ENCODE measurements at regions not wholly inside any gene's neighbourhood (a gene's known extent, or its start where the extent isn't known, plus 50 kb on each side); places are given as distances from the start of the nearest gene placed in this dataset.

DNA sequence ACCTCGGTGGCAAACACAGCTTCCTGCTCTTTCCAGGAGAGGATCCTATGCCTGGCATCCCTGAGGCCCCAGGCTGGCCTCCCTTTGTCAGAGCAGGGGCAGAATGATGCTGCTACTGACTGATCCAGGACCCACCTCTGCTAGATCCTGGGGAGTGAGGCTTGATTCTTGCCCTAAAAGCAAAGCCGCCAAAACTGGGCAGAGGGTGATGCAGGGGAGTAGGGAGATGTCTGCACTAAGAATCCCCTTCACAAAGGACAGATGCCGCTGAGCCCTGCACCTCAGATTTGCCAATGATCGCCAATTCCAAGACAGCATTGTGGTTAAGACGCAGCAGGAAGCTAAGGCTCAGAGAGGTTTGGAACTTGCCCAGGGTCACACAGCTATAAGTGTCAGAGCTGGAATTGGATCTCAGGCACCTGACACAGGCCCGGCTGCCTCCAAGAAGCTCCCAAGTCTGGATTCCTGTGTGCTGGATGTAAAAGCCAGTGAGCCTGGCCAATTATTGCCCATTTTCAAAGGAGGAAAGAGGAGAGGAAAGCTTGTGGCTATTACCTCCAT, 60.7 kb upstream of the TNRC6C start:
- H3K4me1 ChIP-seq (ENCODE audit: control insufficient read depth, insufficient read depth, low read length), result no peaks in the 10 kb centered on the region
- no peak overlapping the region for H3K9ac ChIP-seq (ENCODE audit: low read length in 2 of 2)
- no peak overlapping the region for H3K27ac ChIP-seq (ENCODE audit: low read length)
- no peaks in the 10 kb centered on the region for H3K9me3 ChIP-seq (ENCODE audit: control insufficient read depth in 2 of 2, low read length in 2 of 2)
- H3K27me3 ChIP-seq (ENCODE audit: control insufficient read depth in 1 of 2, insufficient read depth in 2 of 2, low read length in 2 of 2), result no peaks in the 10 kb centered on the region
- H3K36me3 ChIP-seq (ENCODE audit: control insufficient read depth in 2 of 2, insufficient read depth in 2 of 2, low read length in 2 of 2), result no peaks in the 10 kb centered on the region
- no peak overlapping the region for H3K4me3 ChIP-seq (ENCODE audit: low read length in 2 of 2)

GRCh38 chr17:77898521-77899434, 59.7 kb upstream of the TNRC6C start:
- no peak overlapping the region for H3K9ac ChIP-seq (ENCODE audit: low read length in 2 of 2)
- no peak overlapping the region for H3K4me3 ChIP-seq (ENCODE audit: low read length in 2 of 2)
- H3K36me3 ChIP-seq (ENCODE audit: control insufficient read depth in 2 of 2, insufficient read depth in 2 of 2, low read length in 2 of 2), result no peaks in the 10 kb centered on the region
- no peaks in the 10 kb centered on the region for H3K27me3 ChIP-seq (ENCODE audit: control insufficient read depth in 1 of 2, insufficient read depth in 2 of 2, low read length in 2 of 2)
- H3K27ac ChIP-seq (ENCODE audit: low read length), result no peak overlapping the region
- no peaks in the 10 kb centered on the region for H3K4me1 ChIP-seq (ENCODE audit: control insufficient read depth, insufficient read depth, low read length)
- no peaks in the 10 kb centered on the region for H3K9me3 ChIP-seq (ENCODE audit: control insufficient read depth in 2 of 2, low read length in 2 of 2)

- Histone ChIP-seq H3K4me1 (ENCODE audit: control insufficient read depth, insufficient read depth, low read length) (no peaks in the 10 kb centered on the region), H3K9me3 (ENCODE audit: control insufficient read depth in 2 of 2, low read length in 2 of 2) (no peaks in the 10 kb centered on the region), H3K27ac (ENCODE audit: low read length) (no peak overlapping the region), H3K9ac (ENCODE audit: low read length in 2 of 2) (no peak overlapping the region), H3K36me3 (ENCODE audit: control insufficient read depth in 2 of 2, insufficient read depth in 2 of 2, low read length in 2 of 2) (no peaks in the 10 kb centered on the region), H3K4me3 (ENCODE audit: low read length in 2 of 2) (no peak overlapping the region), H3K27me3 (ENCODE audit: control insufficient read depth in 1 of 2, insufficient read depth in 2 of 2, low read length in 2 of 2) (no peaks in the 10 kb centered on the region)
Measured at GRCh38 chr17:77899498-77899897, 59.0 kb upstream of the TNRC6C start.

- no peaks in the 10 kb centered on the region for H3K9me3 ChIP-seq (ENCODE audit: control insufficient read depth in 2 of 2, low read length in 2 of 2)
- H3K36me3 ChIP-seq (ENCODE audit: control insufficient read depth in 2 of 2, insufficient read depth in 2 of 2, low read length in 2 of 2), result no peaks in the 10 kb centered on the region
- H3K4me1 ChIP-seq (ENCODE audit: control insufficient read depth, insufficient read depth, low read length), result no peaks in the 10 kb centered on the region
- H3K4me3 ChIP-seq (ENCODE audit: low read length in 2 of 2), result no peak overlapping the region
- H3K9ac ChIP-seq (ENCODE audit: low read length in 2 of 2), result no peak overlapping the region
- peaks cover 2 to 3% of the 10 kb centered on the region in 2 donors for H3K27me3 ChIP-seq (ENCODE audit: control insufficient read depth in 1 of 2, insufficient read depth in 2 of 2, low read length in 2 of 2)
- no peak overlapping the region for H3K27ac ChIP-seq (ENCODE audit: low read length)
Measured at GRCh38 chr17:77901481-77901880, 57.0 kb upstream of the TNRC6C start.

DNA sequence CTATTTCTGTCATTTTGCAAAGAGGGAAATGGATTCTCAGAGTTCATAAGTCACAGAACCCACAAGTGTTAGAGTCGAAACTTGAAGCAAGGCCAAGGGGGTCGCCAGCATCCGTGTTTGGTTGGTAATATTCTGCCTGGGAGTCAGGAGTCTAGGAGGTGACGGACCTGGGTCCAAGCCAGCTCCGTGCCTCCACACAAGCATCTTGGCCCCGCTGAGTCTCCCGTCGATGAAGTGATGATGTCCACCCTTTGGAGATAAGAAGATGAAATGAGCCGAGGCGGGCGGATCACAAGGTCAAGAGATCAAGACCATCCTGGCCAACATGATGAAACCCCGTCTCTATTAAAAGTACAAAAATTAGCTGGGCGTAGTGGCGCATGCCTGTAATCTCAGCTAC, 53.2 kb upstream of the TNRC6C start:
- Histone ChIP-seq H3K9ac (ENCODE audit: low read length in 2 of 2) (no peak overlapping the region), H3K4me3 (ENCODE audit: low read length in 2 of 2) (no peak overlapping the region), H3K27ac (ENCODE audit: low read length) (no peak overlapping the region), H3K36me3 (ENCODE audit: control insufficient read depth in 2 of 2, insufficient read depth in 2 of 2, low read length in 2 of 2) (no peaks in the 10 kb centered on the region), H3K4me1 (ENCODE audit: control insufficient read depth, insufficient read depth, low read length) (peaks cover 7% of the 10 kb centered on the region), H3K9me3 (ENCODE audit: control insufficient read depth in 2 of 2, low read length in 2 of 2) (no peaks in the 10 kb centered on the region), H3K27me3 (ENCODE audit: control insufficient read depth in 1 of 2, insufficient read depth in 2 of 2, low read length in 2 of 2) (peaks cover 3 to 7% of the 10 kb centered on the region in 2 donors)

DNA sequence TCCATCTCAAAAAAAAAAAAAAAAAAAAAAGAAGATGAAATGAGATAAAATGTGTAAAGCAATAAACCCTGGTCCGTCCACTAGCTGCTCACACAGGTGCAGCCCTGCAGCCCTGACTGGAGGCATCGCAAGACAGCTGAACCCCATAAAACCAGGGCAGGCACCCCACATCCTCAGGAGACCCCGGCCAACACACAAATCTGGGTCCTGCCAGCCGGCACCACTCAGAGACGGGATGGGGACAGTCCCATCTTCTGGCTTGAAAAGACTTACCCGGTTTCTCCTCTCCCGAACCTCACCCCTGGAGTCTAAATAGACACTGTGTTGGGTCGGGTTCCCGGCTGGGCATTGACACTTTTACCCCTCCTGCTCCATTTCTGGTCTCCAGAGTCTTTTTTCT, 52.7 kb upstream of the TNRC6C start:
- H3K9ac ChIP-seq (ENCODE audit: low read length in 2 of 2), result no peak overlapping the region
- H3K4me3 ChIP-seq (ENCODE audit: low read length in 2 of 2), result no peak overlapping the region
- H3K9me3 ChIP-seq (ENCODE audit: control insufficient read depth in 2 of 2, low read length in 2 of 2), result no peaks in the 10 kb centered on the region
- peaks cover 3 to 7% of the 10 kb centered on the region in 2 donors for H3K27me3 ChIP-seq (ENCODE audit: control insufficient read depth in 1 of 2, insufficient read depth in 2 of 2, low read length in 2 of 2)
- peaks cover 7% of the 10 kb centered on the region for H3K4me1 ChIP-seq (ENCODE audit: control insufficient read depth, insufficient read depth, low read length)
- no peak overlapping the region for H3K27ac ChIP-seq (ENCODE audit: low read length)
- H3K36me3 ChIP-seq (ENCODE audit: control insufficient read depth in 2 of 2, insufficient read depth in 2 of 2, low read length in 2 of 2), result no peaks in the 10 kb centered on the region

GRCh38 chr17:77906377-77906871, 52.1 kb upstream of the TNRC6C start:
- H3K27me3 ChIP-seq (ENCODE audit: control insufficient read depth in 1 of 2, insufficient read depth in 2 of 2, low read length in 2 of 2), result peaks cover 3 to 7% of the 10 kb centered on the region in 2 donors
- H3K36me3 ChIP-seq (ENCODE audit: control insufficient read depth in 2 of 2, insufficient read depth in 2 of 2, low read length in 2 of 2), result no peaks in the 10 kb centered on the region
- H3K9me3 ChIP-seq (ENCODE audit: control insufficient read depth in 2 of 2, low read length in 2 of 2), result no peaks in the 10 kb centered on the region
- no peak overlapping the region for H3K4me3 ChIP-seq (ENCODE audit: low read length in 2 of 2)
- no peak overlapping the region for H3K27ac ChIP-seq (ENCODE audit: low read length)
- H3K9ac ChIP-seq (ENCODE audit: low read length in 2 of 2), result no peak overlapping the region
- peaks cover 7% of the 10 kb centered on the region for H3K4me1 ChIP-seq (ENCODE audit: control insufficient read depth, insufficient read depth, low read length)

DNA sequence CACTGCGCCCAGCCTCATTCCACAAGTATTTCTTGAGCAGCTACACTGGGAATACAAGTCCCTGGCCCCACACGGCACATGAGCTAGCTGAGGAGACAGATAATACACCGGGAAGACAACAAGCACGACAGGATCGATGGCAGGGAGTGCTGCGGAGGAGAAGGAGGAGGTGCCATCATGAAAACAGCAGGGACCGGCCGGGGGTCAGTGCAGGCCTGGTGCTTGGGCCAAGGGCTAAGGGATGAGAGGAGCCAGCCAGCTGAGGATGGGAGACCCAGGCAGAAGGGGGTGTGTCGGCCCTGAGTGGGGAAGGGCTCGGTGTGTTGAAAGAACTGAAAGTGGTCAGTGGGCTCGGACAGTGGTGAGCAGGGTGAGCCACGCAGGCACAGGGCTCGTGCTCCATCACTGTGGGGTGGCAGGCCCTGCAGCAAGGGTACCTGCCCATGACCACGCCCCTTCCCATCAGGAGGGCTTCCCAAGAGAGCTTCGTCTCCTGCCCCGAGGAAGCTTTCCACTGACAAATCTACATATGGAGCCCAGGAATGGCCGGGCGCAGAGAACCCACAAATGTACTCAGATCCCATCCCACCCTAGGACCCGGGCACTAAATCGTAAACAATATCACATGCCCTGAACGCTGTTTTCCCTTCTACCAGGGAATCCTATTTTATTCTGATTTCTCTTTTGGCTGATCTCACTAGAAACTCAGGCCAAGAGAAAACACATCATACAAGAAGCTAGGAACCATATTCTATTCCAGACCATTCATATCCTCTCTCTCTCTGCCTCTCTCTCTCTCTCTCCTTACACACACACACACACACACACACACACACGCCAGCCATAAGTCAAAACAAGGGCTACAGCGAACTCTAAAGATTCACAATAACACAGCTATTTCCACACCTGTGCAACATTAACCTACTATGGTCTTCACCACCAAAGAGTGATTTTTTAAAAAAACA, 50.7 kb upstream of the TNRC6C start:
- no peak overlapping the region for H3K9ac ChIP-seq (ENCODE audit: low read length in 2 of 2)
- H3K4me1 ChIP-seq (ENCODE audit: control insufficient read depth, insufficient read depth, low read length), result peaks cover 7% of the 10 kb centered on the region
- H3K27me3 ChIP-seq (ENCODE audit: control insufficient read depth in 1 of 2, insufficient read depth in 2 of 2, low read length in 2 of 2), result peaks cover 3 to 7% of the 10 kb centered on the region in 2 donors
- no peak overlapping the region for H3K4me3 ChIP-seq (ENCODE audit: low read length in 2 of 2)
- no peak overlapping the region for H3K27ac ChIP-seq (ENCODE audit: low read length)
- no peaks in the 10 kb centered on the region for H3K9me3 ChIP-seq (ENCODE audit: control insufficient read depth in 2 of 2, low read length in 2 of 2)
- H3K36me3 ChIP-seq (ENCODE audit: control insufficient read depth in 2 of 2, insufficient read depth in 2 of 2, low read length in 2 of 2), result no peaks in the 10 kb centered on the region

GRCh38 chr17:77908501-77908900, 50.0 kb upstream of the TNRC6C start:
- peaks cover 3 to 7% of the 10 kb centered on the region in 2 donors for H3K27me3 ChIP-seq (ENCODE audit: control insufficient read depth in 1 of 2, insufficient read depth in 2 of 2, low read length in 2 of 2)
- no peak overlapping the region for H3K27ac ChIP-seq (ENCODE audit: low read length)
- H3K4me3 ChIP-seq (ENCODE audit: low read length in 2 of 2), result no peak overlapping the region
- H3K36me3 ChIP-seq (ENCODE audit: control insufficient read depth in 2 of 2, insufficient read depth in 2 of 2, low read length in 2 of 2), result no peaks in the 10 kb centered on the region
- no peak overlapping the region for H3K9ac ChIP-seq (ENCODE audit: low read length in 2 of 2)
- peaks cover 7% of the 10 kb centered on the region for H3K4me1 ChIP-seq (ENCODE audit: control insufficient read depth, insufficient read depth, low read length)
- H3K9me3 ChIP-seq (ENCODE audit: control insufficient read depth in 2 of 2, low read length in 2 of 2), result no peaks in the 10 kb centered on the region
